Spleen (tissue), 7 donors: ENCODE measurements at regions not wholly inside any gene's neighbourhood (a gene's known extent, or its start where the extent isn't known, plus 50 kb on each side); places are given as distances from the start of the nearest gene placed in this dataset.

ENCODE experiments used
- CTCF ChIP-seq, 11 experiments: fragments of 200-600 bp in 7 of 11; fragments of 450-650 bp in 4 of 11; sonication (generic) in 4 of 11; IDR thresholded peaks in 8 of 11; conservative IDR thresholded peaks in 3 of 11; 1 replicate in 7 of 11; 2 replicates in 4 of 11; pipeline versions ENCODE4 v1.4.0 to v1.8.0; 2016 to 2021; ENCODE audit warnings: antibody characterized with exemption in 11 of 11, inconsistent platforms in 4 of 11, mild to moderate bottlenecking in 1 of 11
- POLR2A ChIP-seq, 3 donors: fragments of 450-650 bp; IDR thresholded peaks; one replicate each; pipeline ENCODE4 v1.5.1; 2017; ENCODE audit warnings: antibody characterized with exemption in 3 of 3, mild to moderate bottlenecking in 1 of 3
- donor health status: DM: no; HTN: no; CAD: no; lungs with moderate emphysema.
- donor health status: DM: no; HTN: no; CAD: no.
- donor health status: DM: no; HTN: no; CAD: no.

GRCh38 chr3:5053021-5053831 lies 68.9 kb upstream of the ARL8B start:
- TF ChIP-seq CTCF (IDR thresholded peaks at IDR 0.05 in 8 of 11, conservative IDR thresholded peaks at IDR 0.05 in 3 of 11) (no peak), POLR2A (IDR thresholded peaks at IDR 0.05) (no peak)
